ENCODE measurements at regions not wholly inside any gene's neighbourhood (a gene's known extent, or its start where the extent isn't known, plus 50 kb on each side); places are given as distances from the start of the nearest gene placed in this dataset.

- no peak for TF ChIP-seq EZH2phosphoT487 (IDR thresholded peaks at IDR 0.05; ENCODE audit: insufficient read depth, low read depth)
- no peak for TF ChIP-seq EZH2 (IDR thresholded peaks at IDR 0.05; ENCODE audit: insufficient read depth, poor library complexity, severe bottlenecking)
Observed at GRCh38 chr12:82620917-82621316, 65.8 kb upstream of the TMTC2 start.
